ENCODE measurements at regions not wholly inside any gene's neighbourhood (a gene's known extent, or its start where the extent isn't known, plus 50 kb on each side); places are given as distances from the start of the nearest gene placed in this dataset.

- DNase-seq = no peak
Measured at GRCh38 chr5:74248576-74248975, 392.0 kb downstream of the ENC1 start.

GRCh38 chr5:74244406-74244805 is 396.1 kb downstream of the ENC1 start:
- no peak for DNase-seq

DNA sequence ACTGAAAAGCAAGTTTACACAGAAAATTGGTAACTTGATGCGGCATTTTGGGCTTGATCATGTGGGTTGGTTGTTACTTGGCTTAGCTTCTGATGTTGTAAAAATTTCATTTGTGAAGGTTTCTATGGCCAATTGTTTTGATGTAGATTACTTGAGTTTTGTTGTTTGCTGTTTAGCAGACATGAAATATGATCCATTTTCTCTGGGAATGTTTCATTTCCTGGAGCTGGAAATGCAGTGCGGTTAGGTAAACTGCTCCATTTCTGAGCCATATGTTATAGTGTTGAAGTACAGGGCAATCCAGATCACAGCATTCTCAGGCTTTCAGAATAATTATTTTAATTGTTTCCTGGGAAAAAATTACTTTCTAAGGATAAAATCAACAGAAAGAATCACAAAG is 396.9 kb downstream of the ENC1 start:
- no peak for DNase-seq

DNA sequence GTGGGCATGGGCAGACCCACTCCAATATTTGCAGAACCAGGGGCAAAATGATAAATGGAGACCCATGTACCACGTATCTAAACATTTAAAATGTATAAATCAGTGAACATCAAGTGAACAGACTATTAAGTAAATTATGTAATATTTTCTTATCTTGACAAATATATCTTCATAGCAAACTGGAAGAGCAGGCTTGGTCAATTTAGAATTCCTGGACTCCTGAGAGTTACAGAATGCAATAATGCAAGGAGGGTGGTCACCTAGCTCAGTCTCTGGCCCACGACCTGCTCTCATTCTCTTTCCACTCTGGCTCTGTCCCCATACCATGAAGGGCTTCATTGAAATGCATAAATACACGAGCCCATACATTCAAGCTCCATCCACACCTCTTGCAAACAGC is 398.0 kb downstream of the ENC1 start:
- DNase-seq = no peak

DNA sequence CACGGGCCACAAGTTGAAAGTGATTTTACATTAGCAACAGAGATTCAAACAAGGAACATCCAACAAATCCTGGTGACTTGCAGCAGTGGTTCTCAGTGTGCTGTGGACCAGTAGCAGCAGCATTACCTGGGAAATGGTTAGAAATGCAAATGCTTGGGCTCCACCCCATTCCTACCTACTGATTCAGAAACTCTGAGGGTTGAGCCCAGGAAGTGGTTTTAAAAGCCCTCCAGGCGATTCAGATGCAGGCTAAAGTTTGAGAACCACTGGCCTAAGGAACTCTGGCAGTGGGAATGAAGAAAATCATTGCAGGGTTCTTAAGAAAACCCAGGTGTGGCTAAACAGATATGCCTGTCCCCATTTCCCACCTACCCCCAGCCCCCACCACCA is 398.8 kb downstream of the ENC1 start:
- no peak for DNase-seq

DNA sequence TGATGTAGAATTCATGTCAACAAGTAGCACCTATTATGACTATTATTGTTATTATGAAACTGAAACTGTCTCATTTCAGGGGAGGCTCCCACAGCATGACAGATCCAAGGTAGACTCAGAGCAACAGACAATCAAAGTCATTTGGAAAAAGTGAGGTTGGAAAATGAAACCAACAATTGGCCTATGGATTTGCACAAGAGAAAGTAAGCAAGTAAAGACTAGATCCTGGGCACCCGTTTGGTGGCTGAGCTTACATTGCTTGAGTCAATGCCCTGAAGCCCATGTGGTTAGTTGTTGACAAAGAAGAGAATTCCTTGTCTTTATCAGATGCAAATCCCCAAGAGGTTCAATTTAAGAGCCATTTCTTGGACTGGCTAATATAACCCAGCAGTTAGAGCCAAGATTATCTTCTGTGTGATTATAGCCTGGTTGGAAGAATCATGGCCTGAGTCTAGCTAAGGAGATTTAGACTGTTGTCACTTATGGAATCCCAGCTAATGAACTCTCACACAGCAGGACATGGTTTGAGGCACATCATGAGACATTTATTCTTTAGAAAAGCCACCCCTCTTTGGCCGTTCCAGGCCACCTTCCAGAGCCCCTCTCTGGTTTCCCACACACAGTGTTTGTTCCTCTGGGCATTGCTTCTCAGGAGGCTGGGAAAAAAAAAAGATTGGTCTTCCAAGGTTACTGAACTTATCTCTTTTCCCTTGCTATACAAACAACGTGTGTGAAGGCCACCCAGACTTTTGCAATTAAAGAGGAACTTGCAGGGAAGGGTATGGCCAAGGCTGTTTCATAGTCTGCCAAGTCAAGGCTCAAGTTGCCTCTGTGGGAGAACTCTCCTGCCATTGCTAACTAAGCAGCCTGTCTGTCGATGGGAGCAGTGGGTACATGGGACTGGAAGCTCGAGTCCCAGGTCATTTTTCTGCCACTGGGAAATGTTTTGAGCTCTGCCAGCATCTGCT is 399.5 kb downstream of the ENC1 start:
- no peak for DNase-seq

DNA sequence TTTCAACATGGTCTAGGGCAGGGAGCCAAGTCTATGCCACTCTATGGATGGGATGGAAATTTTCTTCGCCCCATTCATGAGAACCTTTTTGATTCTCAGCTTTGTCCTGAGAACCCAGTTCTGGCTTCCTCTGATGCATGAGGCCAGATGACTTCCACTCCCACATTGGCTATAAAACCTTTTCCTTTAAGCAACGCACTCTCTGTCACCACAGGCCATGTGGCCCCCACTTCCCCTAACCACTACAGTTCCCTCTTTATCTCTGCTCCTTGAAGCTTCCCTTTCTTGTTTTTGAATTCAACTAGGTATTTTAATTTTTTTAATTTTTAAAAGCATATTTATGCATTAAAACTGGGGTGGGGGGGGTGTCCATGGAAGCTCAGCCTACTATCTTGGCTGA is 401.3 kb downstream of the ENC1 start:
- DNase-seq = no peak

- DNase-seq = no peak
Measured at GRCh38 chr5:74237571-74238145, 402.9 kb downstream of the ENC1 start.

DNA sequence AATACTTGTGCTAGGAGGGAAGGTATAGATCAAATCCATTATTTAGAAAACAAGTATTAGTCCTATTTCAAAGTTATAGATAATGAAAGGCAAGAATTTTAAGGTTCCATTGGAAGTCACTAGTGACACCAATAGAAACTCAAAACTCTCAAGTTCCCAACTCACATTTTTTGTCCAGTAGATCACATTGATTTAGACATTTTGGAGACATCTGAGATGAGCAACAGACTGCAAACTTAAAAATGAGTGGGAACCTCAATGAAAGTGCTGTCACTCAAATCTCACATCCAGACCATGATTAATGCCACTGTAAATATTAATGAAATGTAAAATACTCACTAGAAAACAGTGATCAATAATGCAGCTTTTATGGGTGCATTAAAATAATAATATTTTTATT is 405.0 kb downstream of the ENC1 start:
- no peak for DNase-seq

DNA sequence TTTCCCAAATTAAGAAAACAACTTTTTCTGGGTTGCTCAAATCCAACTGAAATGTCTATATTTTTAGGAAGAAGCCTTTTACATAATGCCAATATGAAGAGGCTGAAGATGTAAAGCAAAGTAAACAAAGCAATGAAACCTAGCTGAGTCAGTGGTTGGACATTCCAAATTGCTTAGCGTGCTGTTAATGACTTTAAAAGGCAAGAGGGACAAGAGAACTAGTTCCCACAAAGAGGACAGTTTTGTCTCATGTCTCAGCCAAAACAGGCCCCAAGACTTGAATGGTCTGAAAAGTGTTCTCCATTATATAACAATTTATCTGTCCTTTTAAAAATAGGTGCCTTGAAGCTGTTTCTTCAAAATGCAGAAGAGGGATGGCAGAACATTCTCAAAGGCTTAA is 407.0 kb downstream of the ENC1 start:
- DNase-seq = no peak

DNA sequence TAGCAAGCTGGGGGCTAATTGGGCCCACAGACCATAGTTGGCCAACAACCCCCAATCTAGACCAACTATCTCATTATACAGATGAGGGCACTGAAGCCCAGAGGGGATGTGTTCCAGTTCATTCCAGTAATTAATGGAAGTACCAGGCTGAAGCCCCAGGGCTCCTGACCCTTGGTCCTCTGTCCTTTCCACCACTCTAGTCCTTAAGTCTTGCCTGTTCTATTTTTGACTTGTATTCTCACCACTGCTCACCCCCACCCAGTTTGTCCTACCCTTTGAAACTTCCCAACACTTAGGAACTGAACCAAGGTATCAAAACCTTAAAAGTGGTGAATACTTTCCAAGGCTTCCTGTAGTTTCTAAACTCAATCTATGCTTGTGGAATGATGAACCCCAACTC is 407.4 kb downstream of the ENC1 start:
- DNase-seq = no peak

DNA sequence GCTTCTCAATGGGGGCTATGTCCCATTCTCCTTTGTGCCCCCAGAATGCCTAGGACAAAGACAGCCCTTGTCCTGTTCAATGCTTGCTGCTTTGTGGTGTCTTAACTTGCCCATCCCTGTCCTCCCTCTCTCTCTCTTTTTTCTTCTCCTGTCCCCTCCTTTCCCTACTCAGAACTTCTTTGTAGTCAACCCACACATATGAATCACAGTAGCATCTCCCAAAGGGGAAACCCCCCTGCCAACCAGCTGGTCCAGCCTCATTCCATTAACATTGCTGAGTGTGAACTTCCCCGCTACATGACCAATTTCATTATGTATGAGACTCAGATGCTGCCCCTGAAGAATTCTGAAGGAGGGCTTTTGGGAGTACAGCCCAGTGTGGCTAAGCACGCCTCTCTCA is 408.3 kb downstream of the ENC1 start:
- no peak for DNase-seq

GRCh38 chr5:74231697-74232096 is 408.8 kb downstream of the ENC1 start:
- no peak for DNase-seq

DNA sequence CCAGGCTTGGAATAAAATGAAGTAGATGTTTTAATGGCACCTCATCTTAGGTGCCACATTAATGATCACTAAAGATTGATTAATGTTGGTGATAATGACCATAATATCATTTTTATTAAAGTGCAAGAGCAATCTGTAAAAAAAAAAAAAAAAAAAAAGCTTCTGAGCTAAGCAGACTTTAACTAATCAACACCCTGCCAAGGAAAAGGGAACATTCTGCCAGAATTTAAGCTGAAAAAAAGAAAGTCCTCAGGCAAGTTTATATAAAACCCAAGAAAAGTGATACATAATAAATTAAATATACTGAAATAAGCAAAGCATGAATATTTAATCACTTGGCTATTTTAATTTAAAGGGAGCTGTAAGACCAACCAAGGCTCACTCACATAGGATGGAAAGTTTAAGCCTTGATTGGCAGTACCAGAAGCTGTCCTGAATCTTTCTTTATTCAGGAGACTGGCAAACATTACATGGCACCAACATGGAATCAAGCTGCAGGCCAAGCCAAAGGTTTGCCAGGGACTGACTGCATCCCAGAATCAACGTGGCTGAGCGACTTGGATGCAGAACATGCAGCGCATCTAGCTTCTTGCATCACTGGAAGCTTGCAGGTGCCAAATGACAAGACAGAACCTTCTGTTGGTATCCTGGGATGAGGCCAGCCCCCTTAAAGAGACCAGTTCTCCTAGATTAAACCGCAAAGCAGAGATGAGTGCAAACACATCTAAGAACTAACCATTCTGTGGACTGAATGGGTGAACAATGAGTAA is 413.6 kb downstream of the ENC1 start:
- DNase-seq = no peak

GRCh38 chr5:74225587-74225986 is 414.9 kb downstream of the ENC1 start:
- no peak for DNase-seq

GRCh38 chr5:74224331-74224730 is 416.2 kb downstream of the ENC1 start:
- no peak for DNase-seq

DNA sequence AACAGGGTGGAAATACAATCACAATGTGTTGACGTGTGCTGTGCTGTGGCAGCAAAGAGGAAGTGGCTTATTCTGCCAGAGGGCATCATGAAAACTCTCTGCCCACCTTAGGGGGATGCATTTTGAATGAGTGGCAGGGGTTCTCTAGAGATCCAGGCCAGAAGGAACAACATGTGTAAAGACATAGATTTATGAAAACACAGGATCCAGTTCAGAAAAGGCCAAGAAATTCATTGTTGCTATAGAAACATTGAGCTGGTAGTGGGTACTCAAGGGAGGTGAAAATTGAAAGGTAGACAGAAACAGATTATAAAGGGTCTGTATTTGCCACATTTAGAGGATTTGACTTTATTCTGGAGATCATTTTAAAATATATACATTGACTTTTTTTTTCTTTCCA is 417.7 kb downstream of the ENC1 start:
- no peak for DNase-seq

DNA sequence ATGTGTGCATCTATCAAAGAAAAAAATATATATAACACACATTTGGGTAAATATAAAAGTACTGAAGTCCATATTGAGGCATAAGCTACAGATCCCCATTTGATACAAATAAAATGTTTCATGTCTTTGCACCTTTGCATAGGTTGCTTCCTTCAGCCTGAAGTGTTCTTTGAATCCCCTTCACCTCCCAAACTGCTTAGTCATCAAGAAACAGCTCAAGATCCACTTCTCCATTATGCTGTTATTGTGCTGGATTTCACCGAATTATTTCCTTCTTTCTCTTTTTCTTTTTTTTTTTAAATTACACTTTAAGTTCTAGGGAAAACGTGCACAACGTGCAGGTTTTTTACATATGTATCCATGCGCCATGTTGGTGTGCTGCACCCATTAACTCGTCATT is 419.1 kb downstream of the ENC1 start:
- DNase-seq = no peak

GRCh38 chr5:74216012-74216411 is 424.5 kb downstream of the ENC1 start:
- DNase-seq = no peak

- no peak for DNase-seq
Measured at GRCh38 chr5:74212336-74212735, 428.2 kb downstream of the ENC1 start.

DNA sequence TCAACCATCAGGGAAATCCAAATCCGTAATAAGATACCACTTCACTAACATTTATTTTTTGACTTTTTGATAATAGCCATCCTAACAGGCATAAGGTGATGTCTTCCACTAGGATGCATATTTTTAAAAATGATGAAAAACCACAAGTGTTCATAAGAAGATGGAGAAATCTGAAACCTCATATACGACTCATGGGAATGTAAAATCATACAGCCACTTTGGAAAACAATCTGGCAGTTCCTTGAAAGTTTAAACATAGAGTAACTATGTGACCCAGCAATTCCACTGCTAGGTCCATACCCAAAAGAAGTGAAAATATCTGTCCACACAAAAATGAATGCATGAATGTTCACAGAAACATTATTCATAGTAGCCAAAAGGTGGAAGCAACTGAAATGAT is 431.0 kb downstream of the ENC1 start:
- no peak for DNase-seq

DNA sequence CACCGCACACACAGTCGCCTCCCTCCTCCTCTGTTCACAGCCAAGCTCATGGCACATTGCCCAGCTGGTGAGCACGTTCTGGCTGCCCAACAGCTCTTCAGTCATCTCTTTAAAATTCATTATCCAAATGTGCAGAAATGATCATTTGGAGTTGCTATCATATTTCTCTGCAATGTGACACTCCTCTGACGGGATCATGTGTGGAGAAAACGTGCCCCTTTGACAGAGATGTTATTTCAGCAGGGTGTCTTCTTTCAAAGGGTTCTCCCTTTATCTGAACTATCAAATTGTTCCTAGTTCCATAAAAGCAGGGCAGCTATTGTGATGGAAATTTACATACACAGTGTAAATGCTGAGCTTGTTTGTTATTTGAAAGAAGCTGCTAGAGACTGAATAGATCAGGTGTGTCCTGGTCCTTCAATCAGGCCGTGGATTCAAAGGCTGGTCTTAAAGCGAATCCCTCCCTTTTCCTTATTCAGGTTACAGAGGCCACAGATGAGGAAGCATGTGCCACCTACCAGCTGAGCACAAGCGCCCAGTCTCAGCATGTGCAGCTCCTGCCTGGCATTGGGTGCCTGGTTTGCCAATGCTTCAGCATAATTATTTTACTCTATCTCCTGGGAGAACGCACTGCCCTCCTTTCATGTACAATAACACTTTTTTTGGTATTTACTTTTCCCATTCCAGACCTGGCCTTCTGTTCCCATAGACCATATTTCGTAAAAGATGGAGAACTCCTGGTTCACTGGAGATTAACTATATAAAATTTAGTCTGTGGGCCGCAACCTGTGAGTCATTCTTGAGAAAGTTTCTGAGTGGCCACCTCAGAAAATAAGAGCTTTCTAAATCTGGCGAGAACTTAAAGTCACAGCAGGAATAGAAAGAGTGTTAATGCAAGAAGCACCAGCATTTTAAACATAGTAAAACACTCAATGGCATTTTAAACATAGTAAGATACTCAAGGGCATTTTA is 433.7 kb downstream of the ENC1 start:
- DNase-seq = no peak

Measured in activated CD4-positive, alpha-beta T cell treated with anti-CD3 and anti-CD28 coated beads, Interleukin-2, amount 50 U/mL, for 1 hour (primary cell).